ENCODE measurements at regions not wholly inside any gene's neighbourhood (a gene's known extent, or its start where the extent isn't known, plus 50 kb on each side); places are given as distances from the start of the nearest gene placed in this dataset.

- Histone ChIP-seq H3K9me3 (ENCODE audit: control insufficient read depth, low read length) (no peaks in the 10 kb centered on the region), H3K27me3 (ENCODE audit: control insufficient read depth, insufficient read depth, low read length) (no peaks in the 10 kb centered on the region), H3K4me1 (ENCODE audit: control insufficient read depth, insufficient read depth, low read length) (peaks cover 10% of the 10 kb centered on the region), H3K36me3 (ENCODE audit: control insufficient read depth, insufficient read depth, low read length) (no peaks in the 10 kb centered on the region), H3K9ac (ENCODE audit: low read length) (no peak overlapping the region), H3K4me3 (ENCODE audit: low read length) (no peak overlapping the region)
Observed at GRCh38 chr9:7961076-7961475, 161.5 kb upstream of the DMAC1 start.

GRCh38 chr9:7960320-7961050 is 160.9 kb upstream of the DMAC1 start:
- Histone ChIP-seq H3K9ac (ENCODE audit: low read length) (no peak overlapping the region), H3K9me3 (ENCODE audit: control insufficient read depth, low read length) (no peaks in the 10 kb centered on the region), H3K27me3 (ENCODE audit: control insufficient read depth, insufficient read depth, low read length) (no peaks in the 10 kb centered on the region)

GRCh38 chr9:7957803-7958202 is 158.2 kb upstream of the DMAC1 start:
- Histone ChIP-seq H3K9me3 (ENCODE audit: control insufficient read depth, low read length) (no peaks in the 10 kb centered on the region), H3K4me1 (ENCODE audit: control insufficient read depth, insufficient read depth, low read length) (peaks cover 10% of the 10 kb centered on the region)

More at GRCh38 chr9:7960320-7961050, 160.9 kb upstream of the DMAC1 start:
- Histone ChIP-seq H3K4me3 (ENCODE audit: low read length) (no peak overlapping the region), H3K36me3 (ENCODE audit: control insufficient read depth, insufficient read depth, low read length) (no peaks in the 10 kb centered on the region), H3K4me1 (ENCODE audit: control insufficient read depth, insufficient read depth, low read length) (peaks cover 10% of the 10 kb centered on the region)

GRCh38 chr9:7947577-7947976 is 148.0 kb upstream of the DMAC1 start:
- Histone ChIP-seq H3K27me3 (ENCODE audit: control insufficient read depth, insufficient read depth, low read length) (no peaks in the 10 kb centered on the region), H3K4me3 (ENCODE audit: low read length) (no peak overlapping the region), H3K9ac (ENCODE audit: low read length) (no peak overlapping the region), H3K9me3 (ENCODE audit: control insufficient read depth, low read length) (no peaks in the 10 kb centered on the region), H3K4me1 (ENCODE audit: control insufficient read depth, insufficient read depth, low read length) (no peaks in the 10 kb centered on the region), H3K36me3 (ENCODE audit: control insufficient read depth, insufficient read depth, low read length) (no peaks in the 10 kb centered on the region)

More at GRCh38 chr9:7957803-7958202, 158.2 kb upstream of the DMAC1 start:
- Histone ChIP-seq H3K27me3 (ENCODE audit: control insufficient read depth, insufficient read depth, low read length) (no peaks in the 10 kb centered on the region), H3K9ac (ENCODE audit: low read length) (no peak overlapping the region), H3K36me3 (ENCODE audit: control insufficient read depth, insufficient read depth, low read length) (no peaks in the 10 kb centered on the region), H3K4me3 (ENCODE audit: low read length) (no peak overlapping the region)

GRCh38 chr9:7946458-7946857 is 146.9 kb upstream of the DMAC1 start:
- no peaks in the 10 kb centered on the region for H3K9me3 ChIP-seq (ENCODE audit: control insufficient read depth, low read length)
- H3K4me3 ChIP-seq (ENCODE audit: low read length) = no peak overlapping the region
- H3K4me1 ChIP-seq (ENCODE audit: control insufficient read depth, insufficient read depth, low read length) = no peaks in the 10 kb centered on the region
- no peaks in the 10 kb centered on the region for H3K27me3 ChIP-seq (ENCODE audit: control insufficient read depth, insufficient read depth, low read length)
- H3K36me3 ChIP-seq (ENCODE audit: control insufficient read depth, insufficient read depth, low read length) = no peaks in the 10 kb centered on the region
- H3K9ac ChIP-seq (ENCODE audit: low read length) = no peak overlapping the region

GRCh38 chr9:7944572-7944971 is 145.0 kb upstream of the DMAC1 start:
- Histone ChIP-seq H3K4me1 (ENCODE audit: control insufficient read depth, insufficient read depth, low read length) (no peaks in the 10 kb centered on the region), H3K36me3 (ENCODE audit: control insufficient read depth, insufficient read depth, low read length) (no peaks in the 10 kb centered on the region), H3K4me3 (ENCODE audit: low read length) (no peak overlapping the region), H3K9ac (ENCODE audit: low read length) (no peak overlapping the region), H3K27me3 (ENCODE audit: control insufficient read depth, insufficient read depth, low read length) (no peaks in the 10 kb centered on the region), H3K9me3 (ENCODE audit: control insufficient read depth, low read length) (no peaks in the 10 kb centered on the region)

GRCh38 chr9:7937761-7938491 is 138.3 kb upstream of the DMAC1 start:
- Histone ChIP-seq H3K4me1 (ENCODE audit: control insufficient read depth, insufficient read depth, low read length) (peaks cover 14% of the 10 kb centered on the region), H3K9ac (ENCODE audit: low read length) (no peak overlapping the region), H3K9me3 (ENCODE audit: control insufficient read depth, low read length) (no peaks in the 10 kb centered on the region), H3K4me3 (ENCODE audit: low read length) (no peak overlapping the region), H3K27me3 (ENCODE audit: control insufficient read depth, insufficient read depth, low read length) (no peaks in the 10 kb centered on the region), H3K36me3 (ENCODE audit: control insufficient read depth, insufficient read depth, low read length) (no peaks in the 10 kb centered on the region)

GRCh38 chr9:7936996-7937395 is 137.4 kb upstream of the DMAC1 start:
- Histone ChIP-seq H3K9me3 (ENCODE audit: control insufficient read depth, low read length) (no peaks in the 10 kb centered on the region), H3K9ac (ENCODE audit: low read length) (no peak overlapping the region), H3K4me3 (ENCODE audit: low read length) (no peak overlapping the region), H3K4me1 (ENCODE audit: control insufficient read depth, insufficient read depth, low read length) (peaks cover 14% of the 10 kb centered on the region), H3K36me3 (ENCODE audit: control insufficient read depth, insufficient read depth, low read length) (no peaks in the 10 kb centered on the region), H3K27me3 (ENCODE audit: control insufficient read depth, insufficient read depth, low read length) (no peaks in the 10 kb centered on the region)

- no peaks in the 10 kb centered on the region for H3K36me3 ChIP-seq (ENCODE audit: control insufficient read depth, insufficient read depth, low read length)
- no peaks in the 10 kb centered on the region for H3K27me3 ChIP-seq (ENCODE audit: control insufficient read depth, insufficient read depth, low read length)
- no peaks in the 10 kb centered on the region for H3K9me3 ChIP-seq (ENCODE audit: control insufficient read depth, low read length)
- no peak overlapping the region for H3K9ac ChIP-seq (ENCODE audit: low read length)
- peaks cover 14% of the 10 kb centered on the region for H3K4me1 ChIP-seq (ENCODE audit: control insufficient read depth, insufficient read depth, low read length)
- peak overlapping the region; percentile 21 for H3K4me3 ChIP-seq (ENCODE audit: low read length)
Observed at GRCh38 chr9:7936163-7936562, 136.6 kb upstream of the DMAC1 start.

GRCh38 chr9:7935681-7936080 is 136.1 kb upstream of the DMAC1 start:
- Histone ChIP-seq H3K9me3 (ENCODE audit: control insufficient read depth, low read length) (no peaks in the 10 kb centered on the region), H3K4me3 (ENCODE audit: low read length) (peak overlapping the region; percentile 21), H3K4me1 (ENCODE audit: control insufficient read depth, insufficient read depth, low read length) (peaks cover 14% of the 10 kb centered on the region)

GRCh38 chr9:7932767-7933166 is 133.2 kb upstream of the DMAC1 start:
- Histone ChIP-seq H3K4me1 (ENCODE audit: control insufficient read depth, insufficient read depth, low read length) (peaks cover 14% of the 10 kb centered on the region), H3K9me3 (ENCODE audit: control insufficient read depth, low read length) (no peaks in the 10 kb centered on the region), H3K9ac (ENCODE audit: low read length) (no peak overlapping the region), H3K4me3 (ENCODE audit: low read length) (no peak overlapping the region), H3K36me3 (ENCODE audit: control insufficient read depth, insufficient read depth, low read length) (no peaks in the 10 kb centered on the region), H3K27me3 (ENCODE audit: control insufficient read depth, insufficient read depth, low read length) (no peaks in the 10 kb centered on the region)

More at GRCh38 chr9:7935681-7936080, 136.1 kb upstream of the DMAC1 start:
- Histone ChIP-seq H3K9ac (ENCODE audit: low read length) (no peak overlapping the region), H3K36me3 (ENCODE audit: control insufficient read depth, insufficient read depth, low read length) (no peaks in the 10 kb centered on the region), H3K27me3 (ENCODE audit: control insufficient read depth, insufficient read depth, low read length) (no peaks in the 10 kb centered on the region)

- Histone ChIP-seq H3K27me3 (ENCODE audit: control insufficient read depth, insufficient read depth, low read length) (no peaks in the 10 kb centered on the region), H3K36me3 (ENCODE audit: control insufficient read depth, insufficient read depth, low read length) (no peaks in the 10 kb centered on the region), H3K4me1 (ENCODE audit: control insufficient read depth, insufficient read depth, low read length) (peaks cover 4% of the 10 kb centered on the region), H3K9me3 (ENCODE audit: control insufficient read depth, low read length) (no peaks in the 10 kb centered on the region), H3K9ac (ENCODE audit: low read length) (no peak overlapping the region), H3K4me3 (ENCODE audit: low read length) (no peak overlapping the region)
Observed at GRCh38 chr9:7930613-7931012, 131.0 kb upstream of the DMAC1 start.
